ACC112 (cell line): ENCODE measurements at regions not wholly inside any gene's neighbourhood (a gene's known extent, or its start where the extent isn't known, plus 50 kb on each side); places are given as distances from the start of the nearest gene placed in this dataset.
A peak's percentile ranks its signal among the peaks of the same experiment; 100 is the strongest.

Source experiments
- H2AFZ ChIP-seq: fragments of 200-600 bp; sonication (generic); one replicate; pipeline ENCODE4 v1.6.0; 2017; ENCODE audit warnings: antibody characterized with exemption, low read length; ENCODE audit not compliant: unreplicated experiment
- H3K27ac ChIP-seq: fragments of 200-600 bp; sonication (generic); 2 replicates; pipeline ENCODE4 v1.5.1; 2014; ENCODE audit warnings: low read depth, mild to moderate bottlenecking, antibody characterized with exemption, low read length, moderate library complexity
- H3K27me3 ChIP-seq: fragments of 200-600 bp; sonication (generic); 2 replicates; pipeline ENCODE4 v1.6.1; 2014; ENCODE audit warnings: mild to moderate bottlenecking, antibody characterized with exemption, low read length, moderate library complexity, mixed read lengths; ENCODE audit not compliant: insufficient read depth
- H3K36me3 ChIP-seq: fragments of 200-600 bp; sonication (generic); 2 replicates; pipeline ENCODE4 v1.6.1; 2016; ENCODE audit warnings: mild to moderate bottlenecking, antibody characterized with exemption, low read length, moderate library complexity, mixed read lengths; ENCODE audit not compliant: insufficient read depth
- H3K4me1 ChIP-seq: fragments of 200-600 bp; sonication (generic); one replicate; pipeline ENCODE4 v1.6.1; 2016; ENCODE audit warnings: low read length, mixed read lengths; ENCODE audit not compliant: insufficient read depth, unreplicated experiment, control insufficient read depth
- H3K4me3 ChIP-seq: fragments of 200-600 bp; sonication (generic); 2 replicates; pipeline ENCODE4 v1.5.1; 2014; ENCODE audit warnings: mild to moderate bottlenecking, low read depth, low read length
- H3K79me2 ChIP-seq: fragments of 200-600 bp; sonication (generic); one replicate; pipeline ENCODE4 v1.6.0; 2016; ENCODE audit warnings: low read length; ENCODE audit not compliant: control insufficient read depth, unreplicated experiment, insufficient read depth

DNA sequence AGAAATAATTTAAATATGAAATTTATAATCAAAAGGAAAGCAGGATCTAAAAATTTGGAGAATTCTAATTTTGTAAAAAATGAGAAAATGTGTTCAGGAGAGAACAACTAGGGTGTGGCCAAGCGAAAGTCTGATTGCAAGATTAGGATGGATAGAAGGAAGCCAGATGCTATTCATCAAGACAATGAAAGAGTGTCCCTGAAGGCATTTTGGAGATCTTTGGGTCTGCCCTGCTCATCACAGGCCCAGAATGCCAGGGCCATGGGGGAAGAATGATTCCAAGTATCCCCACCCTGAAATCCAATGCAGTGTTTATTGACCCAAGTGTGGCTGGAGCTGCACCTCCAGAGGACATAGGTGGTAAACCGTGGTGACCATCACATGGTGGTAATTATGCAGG lies 724.0 kb upstream of the FZD8 start:
- Histone ChIP-seq H3K4me1 (no peaks in the 10 kb centered on the region), H3K27ac (no peak overlapping the region), H3K4me3 (no peak overlapping the region), H3K79me2 (no peaks in the 10 kb centered on the region), H2AFZ (no peak overlapping the region), H3K27me3 (no peaks in the 10 kb centered on the region), H3K36me3 (no peaks in the 10 kb centered on the region)

DNA sequence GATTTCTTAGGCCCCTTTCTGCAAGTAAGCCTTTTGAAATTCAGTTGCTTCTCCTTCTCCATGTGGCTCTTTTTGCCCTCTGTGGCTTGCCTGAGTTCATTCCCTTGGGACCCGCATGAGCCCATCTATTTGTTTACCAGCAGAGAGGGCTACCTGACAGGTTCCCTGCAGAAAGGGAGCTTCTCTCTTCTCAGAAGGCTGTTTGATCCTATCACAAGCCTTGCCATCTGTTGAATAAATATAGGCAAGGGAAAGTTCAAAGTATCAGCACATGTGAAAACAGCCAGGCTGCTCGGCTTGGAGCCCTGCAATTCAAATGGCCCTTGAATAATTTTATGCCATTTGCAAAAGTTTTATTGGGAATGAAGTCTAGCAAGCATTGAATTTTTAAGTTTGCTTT lies 720.2 kb upstream of the FZD8 start:
- Histone ChIP-seq H2AFZ (no peak overlapping the region), H3K79me2 (no peaks in the 10 kb centered on the region), H3K4me3 (no peak overlapping the region), H3K4me1 (no peaks in the 10 kb centered on the region), H3K27me3 (no peaks in the 10 kb centered on the region), H3K36me3 (no peaks in the 10 kb centered on the region), H3K27ac (no peak overlapping the region)

DNA sequence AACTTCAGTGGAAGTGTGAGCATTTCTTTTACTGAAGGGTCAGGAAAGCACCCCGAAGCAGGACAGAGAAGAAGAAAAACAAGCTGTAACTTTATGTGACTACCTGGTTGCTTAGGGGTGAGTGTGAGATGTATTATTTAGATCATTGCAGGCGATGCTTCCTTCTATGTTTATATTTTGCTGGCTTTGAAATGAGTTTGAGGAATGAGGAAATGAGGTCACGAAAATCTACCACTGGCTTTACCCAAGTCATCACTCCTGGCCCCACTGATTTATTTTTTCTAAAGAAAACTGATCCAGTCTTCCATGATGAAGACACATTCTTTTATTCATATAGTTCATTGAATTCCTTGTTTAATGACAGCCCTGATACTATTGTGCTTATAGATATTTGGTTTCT lies 716.6 kb upstream of the FZD8 start:
- Histone ChIP-seq H3K4me3 (no peak overlapping the region), H3K36me3 (no peaks in the 10 kb centered on the region), H3K27me3 (no peaks in the 10 kb centered on the region), H3K27ac (no peak overlapping the region), H3K4me1 (no peaks in the 10 kb centered on the region), H2AFZ (no peak overlapping the region), H3K79me2 (no peaks in the 10 kb centered on the region)

DNA sequence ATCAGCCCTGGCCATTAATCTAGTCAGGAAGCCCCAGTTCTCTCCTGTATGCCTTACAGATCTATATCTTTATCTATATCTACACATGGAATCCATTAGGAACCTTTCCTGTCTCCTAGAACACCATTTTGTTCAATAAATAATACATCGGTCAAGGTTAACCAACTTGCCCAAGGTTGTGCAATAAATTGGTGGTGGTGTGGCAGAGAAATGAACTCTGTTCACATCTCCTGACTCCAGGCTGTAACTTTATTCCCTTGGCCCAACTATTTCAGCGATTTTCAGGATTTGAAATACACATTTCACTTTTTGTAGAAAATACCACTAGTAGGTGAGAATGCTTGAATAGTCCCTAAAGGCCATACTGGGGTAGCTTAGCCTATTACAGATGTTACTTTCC lies 712.5 kb upstream of the FZD8 start:
- Histone ChIP-seq H3K27me3 (no peaks in the 10 kb centered on the region), H3K79me2 (no peaks in the 10 kb centered on the region), H3K27ac (no peak overlapping the region), H3K36me3 (no peaks in the 10 kb centered on the region), H3K4me1 (peaks cover 5% of the 10 kb centered on the region), H2AFZ (no peak overlapping the region), H3K4me3 (no peak overlapping the region)

DNA sequence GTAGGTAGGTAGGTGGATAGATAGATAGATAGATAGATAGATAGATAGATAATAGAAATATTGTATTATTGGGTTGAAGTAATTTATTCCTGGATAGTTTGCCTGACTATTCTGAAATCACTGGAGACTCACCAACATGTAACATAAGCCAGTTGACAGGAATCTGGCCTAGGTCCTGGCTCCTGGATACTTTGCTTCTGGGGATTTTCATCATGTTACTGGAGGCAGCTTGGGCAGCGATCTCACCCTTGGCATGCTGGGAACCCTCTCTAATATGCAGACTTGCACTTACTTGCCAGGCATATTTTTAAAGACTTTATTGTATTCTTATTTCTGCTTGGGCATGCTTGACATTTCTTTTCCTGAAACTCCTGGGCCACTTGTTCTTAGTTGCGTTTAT lies 709.1 kb upstream of the FZD8 start:
- Histone ChIP-seq H3K27ac (no peak overlapping the region), H3K79me2 (no peaks in the 10 kb centered on the region), H3K4me1 (peaks cover 11% of the 10 kb centered on the region), H3K27me3 (no peaks in the 10 kb centered on the region), H3K36me3 (no peaks in the 10 kb centered on the region), H3K4me3 (no peak overlapping the region), H2AFZ (no peak overlapping the region)

DNA sequence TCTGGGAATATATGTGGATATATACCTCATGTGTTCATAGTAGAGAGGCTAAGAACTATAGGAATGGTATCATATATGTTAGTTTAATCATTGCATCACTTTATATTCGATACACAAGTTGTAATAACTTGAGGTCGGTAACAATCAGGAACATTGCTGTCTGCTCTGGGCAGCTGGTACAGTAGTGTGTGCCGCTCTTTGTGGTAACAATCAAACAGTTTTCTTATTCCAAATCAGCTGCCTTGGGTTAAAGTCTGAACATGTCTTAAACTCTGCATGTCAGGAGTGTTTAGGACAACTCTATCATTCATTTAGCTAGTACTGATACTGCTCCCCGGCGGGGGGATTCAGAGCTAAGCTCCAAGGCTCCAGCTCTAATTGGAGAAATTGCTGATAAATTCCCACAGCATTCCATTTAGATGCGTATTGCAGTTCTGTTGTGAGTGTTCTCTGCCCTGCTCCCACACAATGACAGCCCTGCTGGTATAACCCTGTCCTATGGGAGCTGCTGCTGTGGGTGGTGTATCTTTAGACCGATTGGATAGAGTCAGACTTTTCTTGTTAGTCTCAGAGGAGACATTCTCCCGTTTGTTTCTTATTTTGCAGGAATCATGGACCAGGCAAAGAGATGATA lies 707.5 kb upstream of the FZD8 start:
- Histone ChIP-seq H2AFZ (peak overlapping the region; percentile 74), H3K79me2 (no peaks in the 10 kb centered on the region), H3K27ac (peak overlapping the region; percentile 32), H3K4me1 (peaks cover 15% of the 10 kb centered on the region), H3K4me3 (peak overlapping the region; percentile 4; the same call in 1 of the 2 replicates), H3K36me3 (no peaks in the 10 kb centered on the region), H3K27me3 (no peaks in the 10 kb centered on the region)

DNA sequence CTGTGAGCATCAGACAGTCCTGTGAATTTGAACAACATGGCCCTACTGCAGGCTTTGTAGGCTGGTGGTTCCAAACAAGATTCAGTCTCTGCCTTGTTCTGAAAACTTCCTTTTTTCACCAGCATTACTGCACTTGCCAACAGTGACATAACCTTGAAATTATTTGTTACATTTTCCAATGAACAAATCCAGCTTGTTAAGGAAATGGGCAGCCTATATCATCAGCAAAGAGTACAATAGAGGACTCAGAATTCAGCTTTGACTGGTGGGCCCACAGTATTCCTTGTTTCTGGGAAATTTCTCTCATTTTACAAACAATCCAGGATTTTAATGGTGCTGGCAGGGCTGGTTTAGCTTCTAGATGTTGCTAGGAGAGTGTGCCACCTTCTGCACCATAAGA lies 703.7 kb upstream of the FZD8 start:
- H3K36me3 ChIP-seq, result no peaks in the 10 kb centered on the region
- no peak overlapping the region for H3K4me3 ChIP-seq
- no peak overlapping the region for H3K27ac ChIP-seq
- no peaks in the 10 kb centered on the region for H3K79me2 ChIP-seq
- no peaks in the 10 kb centered on the region for H3K27me3 ChIP-seq
- peaks cover 24% of the 10 kb centered on the region for H3K4me1 ChIP-seq
- H2AFZ ChIP-seq, result no peak overlapping the region

DNA sequence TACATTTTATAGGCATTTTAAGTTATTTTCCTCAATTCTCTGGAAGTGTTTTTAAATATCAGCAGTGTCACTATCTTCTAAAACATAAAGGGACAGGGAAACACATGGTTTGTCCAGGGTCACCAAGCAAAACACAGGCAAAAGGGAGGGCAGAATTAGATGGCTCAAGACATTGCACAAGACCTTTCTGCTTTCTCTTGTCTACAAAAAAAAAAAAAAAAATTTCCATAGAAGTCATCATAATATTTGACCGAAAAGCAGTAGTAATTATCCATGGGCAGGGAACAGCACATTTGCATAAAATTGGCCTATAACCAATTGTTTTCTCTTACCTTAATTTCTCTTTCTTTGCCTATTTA lies 703.1 kb upstream of the FZD8 start:
- Histone ChIP-seq H3K36me3 (no peaks in the 10 kb centered on the region), H3K27ac (no peak overlapping the region), H3K4me3 (no peak overlapping the region), H2AFZ (no peak overlapping the region), H3K4me1 (peaks cover 22% of the 10 kb centered on the region), H3K27me3 (no peaks in the 10 kb centered on the region), H3K79me2 (no peaks in the 10 kb centered on the region)

DNA sequence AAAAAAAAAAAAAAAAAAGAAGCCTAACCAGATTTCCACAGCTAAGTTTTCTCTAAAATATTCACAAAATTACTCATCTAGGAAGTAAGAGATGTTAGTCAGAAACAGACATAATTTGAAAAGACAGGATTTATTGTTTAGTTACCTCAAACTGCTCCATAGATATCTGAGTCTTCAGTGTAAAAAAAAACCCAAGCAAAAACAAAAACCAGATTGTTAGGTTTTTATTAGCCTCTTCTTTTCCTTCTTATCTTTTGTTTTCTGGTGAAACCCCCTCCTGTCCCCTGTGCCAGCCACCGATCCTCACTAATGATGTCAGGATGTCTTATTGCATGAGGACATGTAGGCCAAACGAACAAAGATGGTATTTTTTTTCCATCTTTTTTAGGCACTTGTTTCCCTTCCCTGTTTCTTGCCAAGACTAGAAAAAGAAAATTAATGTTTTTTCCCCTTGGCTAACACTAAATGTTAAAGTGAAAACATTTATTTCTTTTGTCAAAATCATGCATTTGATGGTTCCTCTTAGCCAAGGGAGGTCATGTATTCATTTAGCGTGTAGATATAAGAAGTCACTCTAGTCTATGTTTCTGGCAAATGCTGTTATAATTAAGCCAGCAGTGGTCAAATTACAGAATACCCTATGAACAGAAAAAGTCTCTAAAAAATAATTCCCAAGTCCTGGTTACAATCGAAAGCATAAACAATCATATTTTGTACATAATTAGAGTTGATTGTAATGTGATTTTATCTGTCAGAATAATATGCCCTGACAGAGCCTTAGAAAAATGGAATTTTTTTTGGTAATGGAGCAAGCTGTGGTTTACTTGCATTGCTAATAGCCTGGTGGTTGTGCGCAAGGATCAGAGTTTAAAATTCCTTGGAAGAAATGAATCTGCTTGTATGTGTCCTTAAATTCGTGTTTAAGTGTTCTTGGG lies 702.4 kb upstream of the FZD8 start:
- no peak overlapping the region for H3K4me3 ChIP-seq
- no peaks in the 10 kb centered on the region for H3K36me3 ChIP-seq
- H3K27ac ChIP-seq, result peak overlapping the region; percentile 15; the same call in 1 of the 2 replicates
- H2AFZ ChIP-seq, result peak overlapping the region; percentile 68
- H3K27me3 ChIP-seq, result no peaks in the 10 kb centered on the region
- H3K4me1 ChIP-seq, result peaks cover 18% of the 10 kb centered on the region
- H3K79me2 ChIP-seq, result no peaks in the 10 kb centered on the region

DNA sequence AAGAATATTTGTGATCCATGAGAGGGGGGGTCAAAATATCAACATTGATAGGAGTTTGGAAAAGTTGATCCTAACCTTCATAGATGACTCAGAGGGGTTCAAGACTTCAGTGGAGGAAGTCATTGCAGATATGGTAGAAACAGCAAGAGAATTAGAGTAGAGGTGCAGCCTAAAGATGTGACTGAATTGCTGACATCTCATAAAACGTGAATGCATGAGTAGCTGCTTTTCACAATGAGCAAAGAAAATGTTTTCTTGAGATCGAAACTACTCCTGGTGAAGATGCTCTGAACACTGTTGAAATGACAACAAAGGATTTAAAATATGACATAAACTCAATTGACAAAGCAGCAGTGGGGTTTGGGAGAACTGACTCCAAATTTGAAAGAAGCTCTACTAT lies 700.7 kb upstream of the FZD8 start:
- Histone ChIP-seq H3K27ac (no peak overlapping the region), H3K79me2 (no peaks in the 10 kb centered on the region), H2AFZ (no peak overlapping the region), H3K4me3 (no peak overlapping the region), H3K36me3 (no peaks in the 10 kb centered on the region), H3K4me1 (peaks cover 13% of the 10 kb centered on the region), H3K27me3 (no peaks in the 10 kb centered on the region)

DNA sequence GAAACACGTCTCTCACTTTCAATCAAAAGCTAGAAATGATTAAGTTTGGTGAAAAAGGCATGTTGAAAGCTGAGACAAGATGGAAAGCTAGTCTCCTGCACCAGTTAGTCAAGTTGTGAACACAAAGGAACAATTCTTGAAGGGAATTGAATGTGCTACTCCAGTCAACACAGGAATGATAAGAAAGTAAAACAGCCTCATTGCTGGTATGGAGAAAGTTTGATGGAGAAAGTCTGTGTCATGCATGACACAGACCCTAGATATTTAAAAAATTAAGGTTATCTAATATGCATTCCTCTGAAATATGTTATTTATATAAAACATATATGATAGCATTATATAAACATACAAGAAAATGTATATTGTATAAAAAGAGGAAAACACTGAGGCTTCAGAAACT lies 699.4 kb upstream of the FZD8 start:
- no peak overlapping the region for H3K27ac ChIP-seq
- H2AFZ ChIP-seq, result no peak overlapping the region
- H3K79me2 ChIP-seq, result no peaks in the 10 kb centered on the region
- H3K27me3 ChIP-seq, result no peaks in the 10 kb centered on the region
- no peak overlapping the region for H3K4me3 ChIP-seq
- H3K36me3 ChIP-seq, result no peaks in the 10 kb centered on the region
- peaks cover 17% of the 10 kb centered on the region for H3K4me1 ChIP-seq
